ENCODE measurements at regions not wholly inside any gene's neighbourhood (a gene's known extent, or its start where the extent isn't known, plus 50 kb on each side); places are given as distances from the start of the nearest gene placed in this dataset.

- Histone ChIP-seq H3K27ac (ENCODE audit: low read length) (peak overlapping the region; percentile 71), H3K27me3 (ENCODE audit: low read depth, low read length) (no peaks in the 10 kb centered on the region), H3K9me3 (ENCODE audit: insufficient read depth, low read length) (no peaks in the 10 kb centered on the region), H3K36me3 (replicated peaks; ENCODE audit: low read depth, low read length) (no peaks in the 10 kb centered on the region), H3K4me2 (ENCODE audit: low read length) (peak overlapping the region; percentile 85), H3K4me1 (ENCODE audit: low read length) (peaks cover 63% of the 10 kb centered on the region), H2AFZ (ENCODE audit: low read depth, low read length) (no peak overlapping the region), H3K9ac (ENCODE audit: low read length) (peak overlapping the region; percentile 54), H3K4me3 (ENCODE audit: low read length) (peak overlapping the region; percentile 57), H4K20me1 (ENCODE audit: insufficient read depth, low read length) (no peaks in the 10 kb centered on the region), H3K79me2 (ENCODE audit: low read length) (no peaks in the 10 kb centered on the region)
- TF ChIP-seq CTCF (IDR thresholded peaks at IDR 0.05; ENCODE audit: low read depth, low read length) (no peak), EZH2phosphoT487 (IDR thresholded peaks at IDR 0.05; ENCODE audit: low read depth) (no peak)
Observed at GRCh38 chr11:87459351-87459750, 421.6 kb downstream of the TMEM135 start.

GRCh38 chr11:87456499-87456898, 418.8 kb downstream of the TMEM135 start:
- Histone ChIP-seq H3K4me3 (ENCODE audit: low read length) (no peak overlapping the region), H3K4me2 (ENCODE audit: low read length) (peak overlapping the region; percentile 40), H3K9ac (ENCODE audit: low read length) (peak overlapping the region; percentile 9; the same call in 1 of the 2 replicates), H3K27me3 (ENCODE audit: low read depth, low read length) (no peaks in the 10 kb centered on the region), H3K4me1 (ENCODE audit: low read length) (peaks cover 61% of the 10 kb centered on the region), H3K36me3 (replicated peaks; ENCODE audit: low read depth, low read length) (no peaks in the 10 kb centered on the region), H2AFZ (ENCODE audit: low read depth, low read length) (peak overlapping the region; percentile 45), H3K9me3 (ENCODE audit: insufficient read depth, low read length) (no peaks in the 10 kb centered on the region), H3K27ac (ENCODE audit: low read length) (peak overlapping the region; percentile 56), H4K20me1 (ENCODE audit: insufficient read depth, low read length) (no peaks in the 10 kb centered on the region), H3K79me2 (ENCODE audit: low read length) (no peaks in the 10 kb centered on the region)
- TF ChIP-seq EZH2phosphoT487 (IDR thresholded peaks at IDR 0.05; ENCODE audit: low read depth) (no peak), CTCF (IDR thresholded peaks at IDR 0.05; ENCODE audit: low read depth, low read length) (no peak)

GRCh38 chr11:87455180-87455579, 417.4 kb downstream of the TMEM135 start:
- Histone ChIP-seq H3K27me3 (ENCODE audit: low read depth, low read length) (no peaks in the 10 kb centered on the region), H3K4me3 (ENCODE audit: low read length) (no peak overlapping the region), H4K20me1 (ENCODE audit: insufficient read depth, low read length) (no peaks in the 10 kb centered on the region), H3K4me1 (ENCODE audit: low read length) (peaks cover 57% of the 10 kb centered on the region), H3K79me2 (ENCODE audit: low read length) (no peaks in the 10 kb centered on the region), H3K9ac (ENCODE audit: low read length) (peak overlapping the region; percentile 43; the same call in 1 of the 2 replicates), H2AFZ (ENCODE audit: low read depth, low read length) (no peak overlapping the region), H3K27ac (ENCODE audit: low read length) (peak overlapping the region; percentile 68), H3K4me2 (ENCODE audit: low read length) (peak overlapping the region; percentile 65), H3K36me3 (replicated peaks; ENCODE audit: low read depth, low read length) (no peaks in the 10 kb centered on the region), H3K9me3 (ENCODE audit: insufficient read depth, low read length) (no peaks in the 10 kb centered on the region)
- TF ChIP-seq EZH2phosphoT487 (IDR thresholded peaks at IDR 0.05; ENCODE audit: low read depth), result no peak
- no peak for TF ChIP-seq CTCF (IDR thresholded peaks at IDR 0.05; ENCODE audit: low read depth, low read length)

DNA sequence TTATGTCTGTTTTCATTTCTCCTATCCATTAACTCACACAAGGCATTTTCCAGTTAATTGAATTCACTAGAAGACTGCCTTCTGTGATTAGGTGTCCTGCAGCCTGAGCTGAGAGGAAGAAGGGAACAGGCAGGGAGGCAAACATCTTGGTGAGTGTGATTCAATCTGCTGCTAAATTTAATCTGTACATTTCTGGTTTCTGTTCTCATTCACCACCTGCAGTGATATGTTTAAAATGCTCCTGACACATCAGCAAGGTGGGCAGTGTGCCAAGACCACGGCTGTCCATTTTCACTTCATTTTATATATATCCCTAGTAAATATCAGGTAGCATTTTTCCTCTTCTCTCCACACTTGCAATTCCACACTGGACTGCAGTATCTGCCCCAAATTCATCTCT, 416.5 kb downstream of the TMEM135 start:
- Histone ChIP-seq H3K27me3 (ENCODE audit: low read depth, low read length) (no peaks in the 10 kb centered on the region), H2AFZ (ENCODE audit: low read depth, low read length) (0 out of 2 replicates have a peak overlapping the region, but pooled peaks have one; percentile 2), H3K27ac (ENCODE audit: low read length) (peak overlapping the region; percentile 68), H4K20me1 (ENCODE audit: insufficient read depth, low read length) (no peaks in the 10 kb centered on the region), H3K9me3 (ENCODE audit: insufficient read depth, low read length) (no peaks in the 10 kb centered on the region), H3K4me3 (ENCODE audit: low read length) (peak overlapping the region; percentile 34), H3K79me2 (ENCODE audit: low read length) (no peaks in the 10 kb centered on the region), H3K4me1 (ENCODE audit: low read length) (peaks cover 48% of the 10 kb centered on the region), H3K4me2 (ENCODE audit: low read length) (peak overlapping the region; percentile 65), H3K36me3 (replicated peaks; ENCODE audit: low read depth, low read length) (no peaks in the 10 kb centered on the region), H3K9ac (ENCODE audit: low read length) (peak overlapping the region; percentile 43)
- TF ChIP-seq CTCF (IDR thresholded peaks at IDR 0.05; ENCODE audit: low read depth, low read length), result no peak
- TF ChIP-seq EZH2phosphoT487 (IDR thresholded peaks at IDR 0.05; ENCODE audit: low read depth), result no peak
